ENCODE measurements at regions not wholly inside any gene's neighbourhood (a gene's known extent, or its start where the extent isn't known, plus 50 kb on each side); places are given as distances from the start of the nearest gene placed in this dataset.

DNA sequence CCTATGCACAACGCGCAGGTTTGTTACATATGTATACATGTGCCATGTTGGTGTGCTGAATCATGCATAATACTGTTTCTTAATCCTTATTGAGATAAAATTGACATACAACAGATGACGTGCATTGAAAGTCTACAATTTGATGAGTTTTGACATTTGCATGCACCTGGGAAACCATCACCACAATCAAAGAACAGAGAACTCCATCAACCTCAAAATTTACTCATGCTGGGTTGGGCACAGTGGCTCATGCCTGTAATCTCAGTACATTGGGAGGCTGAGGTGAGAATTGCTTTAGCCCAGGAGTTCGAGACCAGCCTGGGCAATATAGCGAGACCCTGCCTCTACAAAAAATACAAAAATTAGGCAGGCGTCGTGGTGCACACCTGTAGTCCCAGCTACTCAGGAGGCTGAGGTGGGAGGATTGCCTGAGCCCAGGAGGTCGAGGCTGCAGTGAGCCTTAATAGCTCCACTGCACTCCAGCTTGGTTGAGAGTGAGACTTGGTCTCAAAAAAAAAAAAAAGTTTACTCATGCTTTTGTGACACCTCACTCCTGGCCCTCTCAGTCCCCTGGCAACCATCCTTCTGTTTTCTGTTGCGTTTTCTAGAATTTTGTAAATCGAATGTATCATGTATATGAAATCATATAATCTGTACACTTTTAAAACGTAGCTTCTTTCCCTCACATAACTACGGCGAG, 56.6 kb downstream of the BHLHE40 start:
- Histone ChIP-seq H2BK15ac (ENCODE audit: low read depth, low read length) (no peak overlapping the region), H3K14ac (ENCODE audit: insufficient read depth, low read length) (no peak overlapping the region), H3K23me2 (ENCODE audit: insufficient read length, low read depth, low read length, poor library complexity, severe bottlenecking) (no peaks in the 10 kb centered on the region), H2BK20ac (ENCODE audit: low read depth, low read length, poor library complexity, severe bottlenecking) (no peak overlapping the region), H3K79me1 (ENCODE audit: insufficient read depth, low read depth, low read length, poor library complexity, severe bottlenecking) (no peaks in the 10 kb centered on the region), H2BK120ac (ENCODE audit: low read depth, low read length, poor library complexity, severe bottlenecking) (no peak overlapping the region), H3K27ac (ENCODE audit: insufficient read length, low read depth, low read length) (no peak overlapping the region), H3K9me3 (ENCODE audit: control insufficient read depth, low read depth, low read length) (no peaks in the 10 kb centered on the region), H3K4me1 (ENCODE audit: insufficient read depth, low read length) (no peaks in the 10 kb centered on the region), H3K56ac (ENCODE audit: insufficient read length, low read depth, low read length) (no peak overlapping the region), H3K9ac (ENCODE audit: extremely low read depth, insufficient read length, low read length) (no peak overlapping the region), H3K27me3 (ENCODE audit: insufficient read depth, low read length) (no peaks in the 10 kb centered on the region), H4K5ac (ENCODE audit: insufficient read length, low read depth, low read length) (no peak overlapping the region), H4K20me1 (ENCODE audit: control insufficient read depth, insufficient read depth, insufficient read length) (no peaks in the 10 kb centered on the region), H3K4me2 (ENCODE audit: insufficient read depth, insufficient read length, low read length) (no peak overlapping the region), H2BK5ac (ENCODE audit: insufficient read length, low read length) (no peak overlapping the region), H3T11ph (ENCODE audit: low read length) (no peak overlapping the region), H2AK5ac (ENCODE audit: insufficient read length, low read length) (no peak overlapping the region), H3K4ac (ENCODE audit: low read depth, low read length) (no peak overlapping the region), H2AFZ (ENCODE audit: low read length) (no peak overlapping the region), H2BK12ac (ENCODE audit: insufficient read length, low read depth, low read length) (no peak overlapping the region), H4K8ac (replicated peaks; ENCODE audit: insufficient read length, low read depth, low read length) (no peak overlapping the region), H3K79me2 (ENCODE audit: insufficient read depth, low read length) (no peaks in the 10 kb centered on the region), H3K18ac (ENCODE audit: insufficient read length, low read depth, low read length) (no peak overlapping the region), H3K23ac (ENCODE audit: insufficient read length, low read depth, low read length) (no peak overlapping the region), H4K91ac (ENCODE audit: insufficient read length, low read depth, low read length) (no peak overlapping the region)
- H3K4me3 Mint-ChIP-seq, result no peak overlapping the region
- peaks cover 3 to 7% of the 10 kb centered on the region in 2 experiments for H3K4me1 Mint-ChIP-seq
- H3K9me3 Mint-ChIP-seq, result no peaks in the 10 kb centered on the region
- no peak for DNase-seq
- no peak overlapping the region for H3K27ac Mint-ChIP-seq
- TF ChIP-seq CTCF (conservative IDR thresholded peaks at IDR 0.05), result no peak
- no peaks in the 10 kb centered on the region; the same call in 1 of the 2 replicates for H3K27me3 Mint-ChIP-seq (ENCODE audit: low read depth)
- no peaks in the 10 kb centered on the region for H3K36me3 Mint-ChIP-seq (ENCODE audit: insufficient read depth in 1 of 3, low read depth in 3 of 3)
- WGBS (ENCODE audit: extremely low coverage, insufficient read length, low lambda C conversion rate), result no CpG with 5 or more reads among the region's 13 CpGs
